ENCODE measurements at regions not wholly inside any gene's neighbourhood (a gene's known extent, or its start where the extent isn't known, plus 50 kb on each side); places are given as distances from the start of the nearest gene placed in this dataset.

- Histone ChIP-seq H4K20me1 (ENCODE audit: insufficient read depth) (no peaks in the 10 kb centered on the region), H3K4me3 (no peak overlapping the region), H2AFZ (no peak overlapping the region), H3F3A (ENCODE audit: insufficient read depth) (no peaks in the 10 kb centered on the region), H3K36me3 (ENCODE audit: low read depth) (no peaks in the 10 kb centered on the region), H3K9me3 (ENCODE audit: low read depth) (no peaks in the 10 kb centered on the region), H3K4me1 (ENCODE audit: insufficient read depth) (no peaks in the 10 kb centered on the region), H3K9ac (no peak overlapping the region), H3K9me2 (ENCODE audit: insufficient read depth) (no peaks in the 10 kb centered on the region), H3K79me2 (ENCODE audit: insufficient read depth) (no peaks in the 10 kb centered on the region), H3K27ac (no peak overlapping the region), H3K4me2 (ENCODE audit: unreplicated experiment) (no peak overlapping the region), H3K27me3 (replicated peaks; ENCODE audit: insufficient read depth) (no peaks in the 10 kb centered on the region)
- TF ChIP-seq EZH2phosphoT487 (IDR thresholded peaks at IDR 0.05; ENCODE audit: insufficient read depth, low read depth) (no peak), EZH2 (IDR thresholded peaks at IDR 0.05; ENCODE audit: insufficient read depth, poor library complexity, severe bottlenecking) (no peak)
- no peak for DNase-seq
- in situ Hi-C loops (cut with MboI) = no loop called here
- 35 to 37% methylated on average over 13 of the region's 13 CpGs for WGBS, 2 experiments (ENCODE audit: low coverage in 1 of 2, low lambda C conversion rate in 2 of 2, missing lambda C conversion rate in 2 of 2)
Measured at GRCh38 chr4:59060002-59060846, 1950.0 kb upstream of the IGFBP7 start.

GRCh38 chr4:59060895-59061294 is 1950.7 kb upstream of the IGFBP7 start:
- no peaks in the 10 kb centered on the region for H4K20me1 ChIP-seq (ENCODE audit: insufficient read depth)
- no peaks in the 10 kb centered on the region for H3K4me1 ChIP-seq (ENCODE audit: insufficient read depth)
- no peaks in the 10 kb centered on the region for H3K36me3 ChIP-seq (ENCODE audit: low read depth)
- H3K9ac ChIP-seq = no peak overlapping the region
- no peak overlapping the region for H3K27ac ChIP-seq
- H3F3A ChIP-seq (ENCODE audit: insufficient read depth) = no peaks in the 10 kb centered on the region
- no peaks in the 10 kb centered on the region for H3K9me3 ChIP-seq (ENCODE audit: low read depth)
- no peaks in the 10 kb centered on the region for H3K79me2 ChIP-seq (ENCODE audit: insufficient read depth)
- no peak for DNase-seq
- in situ Hi-C loops (cut with MboI) = no loop called here
- 2 to 5% methylated on average over 2 of the region's 2 CpGs for WGBS, 2 experiments (ENCODE audit: low coverage in 1 of 2, low lambda C conversion rate in 2 of 2, missing lambda C conversion rate in 2 of 2)
- TF ChIP-seq EZH2phosphoT487 (IDR thresholded peaks at IDR 0.05; ENCODE audit: insufficient read depth, low read depth) (no peak), EZH2 (IDR thresholded peaks at IDR 0.05; ENCODE audit: insufficient read depth, poor library complexity, severe bottlenecking) (no peak)
- H2AFZ ChIP-seq = no peak overlapping the region
- H3K4me3 ChIP-seq = no peak overlapping the region
- H3K4me2 ChIP-seq (ENCODE audit: unreplicated experiment) = no peak overlapping the region
- H3K9me2 ChIP-seq (ENCODE audit: insufficient read depth) = no peaks in the 10 kb centered on the region
- H3K27me3 ChIP-seq (replicated peaks; ENCODE audit: insufficient read depth) = no peaks in the 10 kb centered on the region

- H3K4me3 ChIP-seq = no peak overlapping the region
- H3K4me1 ChIP-seq (ENCODE audit: insufficient read depth) = no peaks in the 10 kb centered on the region
- no peak for DNase-seq
- 17 to 24% methylated on average over 4 of the region's 4 CpGs for WGBS, 2 experiments (ENCODE audit: low coverage in 1 of 2, low lambda C conversion rate in 2 of 2, missing lambda C conversion rate in 2 of 2)
- no peaks in the 10 kb centered on the region for H3K9me2 ChIP-seq (ENCODE audit: insufficient read depth)
- no peaks in the 10 kb centered on the region for H3K36me3 ChIP-seq (ENCODE audit: low read depth)
- H2AFZ ChIP-seq = no peak overlapping the region
- no peak overlapping the region for H3K9ac ChIP-seq
- TF ChIP-seq EZH2phosphoT487 (IDR thresholded peaks at IDR 0.05; ENCODE audit: insufficient read depth, low read depth) (no peak), EZH2 (IDR thresholded peaks at IDR 0.05; ENCODE audit: insufficient read depth, poor library complexity, severe bottlenecking) (no peak)
- H3K79me2 ChIP-seq (ENCODE audit: insufficient read depth) = no peaks in the 10 kb centered on the region
- H3F3A ChIP-seq (ENCODE audit: insufficient read depth) = no peaks in the 10 kb centered on the region
- no peak overlapping the region for H3K27ac ChIP-seq
- no peaks in the 10 kb centered on the region for H4K20me1 ChIP-seq (ENCODE audit: insufficient read depth)
- in situ Hi-C loops (cut with MboI) = no loop called here
- H3K4me2 ChIP-seq (ENCODE audit: unreplicated experiment) = no peak overlapping the region
- no peaks in the 10 kb centered on the region for H3K27me3 ChIP-seq (replicated peaks; ENCODE audit: insufficient read depth)
- no peaks in the 10 kb centered on the region for H3K9me3 ChIP-seq (ENCODE audit: low read depth)
Measured at GRCh38 chr4:59063015-59063720, 1953.0 kb upstream of the IGFBP7 start.

- H2AFZ ChIP-seq = no peak overlapping the region
- H4K20me1 ChIP-seq (ENCODE audit: insufficient read depth) = no peaks in the 10 kb centered on the region
- WGBS, 2 experiments (ENCODE audit: low coverage in 1 of 2, low lambda C conversion rate in 2 of 2, missing lambda C conversion rate in 2 of 2) = 19 to 21% methylated on average over 7 of the region's 7 CpGs
- no peaks in the 10 kb centered on the region for H3K36me3 ChIP-seq (ENCODE audit: low read depth)
- H3K9me2 ChIP-seq (ENCODE audit: insufficient read depth) = no peaks in the 10 kb centered on the region
- H3K27ac ChIP-seq = no peak overlapping the region
- no peak overlapping the region for H3K9ac ChIP-seq
- H3K4me3 ChIP-seq = no peak overlapping the region
- H3K4me1 ChIP-seq (ENCODE audit: insufficient read depth) = no peaks in the 10 kb centered on the region
- no peaks in the 10 kb centered on the region for H3F3A ChIP-seq (ENCODE audit: insufficient read depth)
- no peaks in the 10 kb centered on the region for H3K9me3 ChIP-seq (ENCODE audit: low read depth)
- no peaks in the 10 kb centered on the region for H3K27me3 ChIP-seq (replicated peaks; ENCODE audit: insufficient read depth)
- no peaks in the 10 kb centered on the region for H3K79me2 ChIP-seq (ENCODE audit: insufficient read depth)
- no peak for TF ChIP-seq EZH2phosphoT487 (IDR thresholded peaks at IDR 0.05; ENCODE audit: insufficient read depth, low read depth)
- TF ChIP-seq EZH2 (IDR thresholded peaks at IDR 0.05; ENCODE audit: insufficient read depth, poor library complexity, severe bottlenecking) = no peak
- H3K4me2 ChIP-seq (ENCODE audit: unreplicated experiment) = no peak overlapping the region
- in situ Hi-C loops (cut with MboI) = no loop called here
- DNase-seq = no peak
Measured at GRCh38 chr4:59068722-59069418, 1958.7 kb upstream of the IGFBP7 start.

Data from GM23248 (cell line).